GM18861 (cell line): ENCODE measurements at regions not wholly inside any gene's neighbourhood (a gene's known extent, or its start where the extent isn't known, plus 50 kb on each side); places are given as distances from the start of the nearest gene placed in this dataset.

Experiments
- ATAC-seq: cut with Tn5 transposase; IDR thresholded peaks from one replicate; pipeline ENCODE4 v1.9.1; 2021; ENCODE audit not compliant: unreplicated experiment

DNA sequence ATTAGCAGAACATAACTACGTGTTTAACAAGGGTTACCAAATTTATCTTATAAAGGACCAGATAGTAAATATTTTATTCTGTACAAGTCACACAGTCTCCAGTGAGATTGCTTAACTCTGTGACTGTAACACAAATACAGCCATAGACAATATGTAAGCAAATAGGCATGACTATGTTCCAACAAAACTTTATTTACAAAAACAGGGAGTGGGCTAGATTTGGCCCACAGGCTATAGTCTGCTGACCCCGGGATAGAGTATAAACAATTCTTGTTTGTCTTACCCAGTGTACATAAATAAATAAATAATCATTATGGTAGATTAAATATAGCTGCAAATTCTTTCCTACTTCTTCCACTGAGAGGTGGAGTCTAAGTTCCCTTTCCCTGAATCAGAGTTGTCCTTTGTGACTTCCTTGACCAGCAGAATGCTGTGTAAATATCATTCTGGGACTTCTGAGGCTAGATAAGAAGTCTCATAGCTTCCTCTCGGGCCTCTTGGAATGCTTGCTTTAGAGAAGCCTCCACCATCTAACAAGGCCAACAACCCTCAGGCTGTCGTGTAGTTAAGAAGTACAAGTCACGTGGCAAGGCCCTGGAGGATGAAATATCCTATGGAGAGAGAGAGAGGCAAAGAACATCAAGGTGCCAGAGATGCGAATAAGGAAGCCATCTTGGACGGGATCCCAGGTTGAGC is 59.1 kb upstream of the TMEM244 start:
- no peak for ATAC-seq

DNA sequence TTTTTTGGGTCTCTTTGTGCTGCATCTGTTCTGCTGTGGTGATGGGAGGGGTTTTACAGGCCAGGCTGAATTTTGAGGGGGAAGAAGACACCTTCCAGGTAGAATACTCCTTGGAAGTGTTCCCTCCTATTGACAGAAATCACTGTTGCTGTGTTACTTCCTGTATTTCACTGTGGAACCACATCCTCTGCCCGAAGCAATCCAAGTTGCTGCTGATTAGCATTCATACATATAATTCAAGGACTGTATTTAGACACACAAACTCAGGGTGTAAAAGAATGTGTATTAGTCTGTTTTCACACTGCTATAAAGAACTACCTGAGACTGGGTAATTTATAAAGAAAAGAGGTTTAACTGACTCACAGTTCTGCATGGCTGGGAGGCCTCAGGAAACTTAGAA is 50.6 kb upstream of the TMEM244 start:
- ATAC-seq = no peak
